AG04449 (cell line): ENCODE measurements at regions not wholly inside any gene's neighbourhood (a gene's known extent, or its start where the extent isn't known, plus 50 kb on each side); places are given as distances from the start of the nearest gene placed in this dataset.
"Not testable (repeated sequence)": the region's sequence is repeated elsewhere in the genome, so short reads cannot be mapped to it uniquely, and the experiment has no call there.

ENCODE experiments used
- CTCF ChIA-PET: fragments of 350-600 bp; formaldehyde crosslinking; extraction: SDS; loops from one replicate; lab custom pipeline; 2021; ENCODE audit warnings: antibody characterized with exemption; lab: Yijun Ruan, JAX
- POLR2A ChIA-PET: fragments of 400-600, 350-600 bp; formaldehyde crosslinking; extraction: SDS; loops from one replicate; lab custom pipeline; 2020; ENCODE audit warnings: antibody characterized with exemption, inconsistent platforms; lab: Yijun Ruan, JAX
- DNase-seq: peaks from one replicate; pipeline ENCODE4 v3.0.0-alpha.2; 2010; ENCODE audit warnings: low read depth, low spot score
- H3K4me3 ChIP-seq: 2 replicates; pipeline ENCODE4 v1.5.1; 2011; ENCODE audit warnings: low read depth, mild to moderate bottlenecking, control low read depth, low read length

DNA sequence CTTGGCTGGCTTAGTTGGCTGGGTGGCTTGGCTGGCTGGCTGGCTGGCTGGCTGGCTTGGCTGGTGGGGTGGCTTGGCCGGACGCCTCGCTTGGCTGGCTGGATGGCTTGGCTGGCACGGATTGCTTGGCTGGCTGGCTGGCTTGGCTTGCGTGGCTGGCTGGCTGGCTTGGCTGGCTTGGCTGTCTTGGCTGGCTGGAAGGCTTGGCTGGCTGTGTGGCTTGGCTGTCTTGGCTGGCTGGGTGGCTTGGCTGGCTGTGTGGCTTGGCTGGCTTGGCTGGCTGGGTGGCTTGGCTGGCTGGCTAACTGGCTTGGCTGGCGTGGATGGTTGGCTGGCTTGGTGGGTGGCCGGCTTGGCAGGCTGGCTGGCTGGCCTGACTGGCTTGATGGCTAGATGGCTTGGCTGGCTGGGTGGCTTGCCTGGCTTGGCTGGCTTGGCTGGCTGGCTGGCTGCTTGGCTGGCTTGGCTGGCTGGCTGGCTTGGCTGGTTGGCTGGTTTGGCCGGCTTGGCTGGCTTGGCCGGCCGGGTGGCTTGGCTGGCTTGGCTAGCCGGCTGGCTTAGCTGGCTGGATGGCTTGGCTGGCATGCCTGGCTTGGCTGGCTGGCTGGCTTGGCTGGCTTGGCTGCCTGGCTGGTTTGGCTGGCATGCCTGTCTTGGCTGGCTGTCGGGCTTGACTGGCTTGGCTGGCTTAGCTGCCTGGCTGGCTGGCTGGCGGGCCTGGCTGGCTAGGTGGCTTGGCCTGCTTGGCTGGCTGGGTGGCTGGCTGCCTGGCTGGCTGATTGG is 2812.7 kb downstream of the RPIA start:
- POLR2A ChIA-PET, H3K4me3 ChIP-seq, CTCF ChIA-PET, DNase-seq: not testable (repeated sequence)

GRCh38 chr2:91508816-91509215 is 2817.3 kb downstream of the RPIA start:
- H3K4me3 ChIP-seq, POLR2A ChIA-PET, DNase-seq, CTCF ChIA-PET: not testable (repeated sequence)

GRCh38 chr2:91509276-91509675 is 2817.8 kb downstream of the RPIA start:
- DNase-seq, POLR2A ChIA-PET, CTCF ChIA-PET, H3K4me3 ChIP-seq: not testable (repeated sequence)

- CTCF ChIA-PET, POLR2A ChIA-PET, H3K4me3 ChIP-seq, DNase-seq: not testable (repeated sequence)
These were observed 2819.7 kb downstream of the RPIA start for GRCh38 chr2:91511166-91511565.

DNA sequence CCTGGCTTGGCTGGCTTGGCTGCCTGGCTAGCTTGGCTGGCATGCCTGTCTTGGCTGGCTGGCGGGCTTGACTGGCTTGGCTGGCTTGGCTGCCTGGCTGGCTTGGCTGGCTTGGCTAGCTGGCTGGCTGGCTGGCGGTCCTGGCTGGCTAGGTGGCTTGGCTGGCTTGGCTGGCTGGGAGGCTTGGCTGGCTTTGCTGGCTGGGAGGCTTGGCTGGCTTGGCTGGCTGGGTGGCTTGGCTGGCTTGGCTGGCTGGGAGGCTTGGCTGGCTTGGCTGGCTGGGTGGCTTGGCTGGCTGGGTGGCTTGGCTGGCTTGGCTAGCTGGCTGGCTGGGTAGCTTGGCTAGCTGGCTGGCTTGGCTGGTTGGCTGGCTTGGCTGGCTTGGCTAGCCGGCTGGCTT is 2824.5 kb downstream of the RPIA start:
- POLR2A ChIA-PET, DNase-seq, CTCF ChIA-PET, H3K4me3 ChIP-seq: not testable (repeated sequence)

DNA sequence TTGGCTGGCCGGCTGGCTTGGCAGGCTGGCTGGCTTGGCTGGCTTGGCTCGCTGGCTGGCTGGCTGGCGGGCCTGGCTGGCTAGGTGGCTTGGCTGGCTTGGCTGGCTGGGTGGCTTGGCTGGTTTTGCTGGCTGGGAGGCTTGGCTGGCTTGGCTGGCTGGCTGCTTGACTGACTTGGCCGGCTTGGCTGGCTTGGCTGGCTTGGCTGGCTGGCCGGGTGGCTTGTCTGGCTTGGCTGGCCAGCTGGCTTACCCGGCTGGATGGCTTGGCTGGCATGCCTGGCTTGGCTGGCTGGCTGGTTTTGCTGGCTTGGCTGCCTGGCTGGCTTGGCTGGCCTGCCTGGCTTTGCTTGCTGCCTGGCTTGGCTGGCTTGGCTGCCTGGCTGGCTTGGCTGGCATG is 2825.2 kb downstream of the RPIA start:
- DNase-seq, POLR2A ChIA-PET, H3K4me3 ChIP-seq, CTCF ChIA-PET: not testable (repeated sequence)

DNA sequence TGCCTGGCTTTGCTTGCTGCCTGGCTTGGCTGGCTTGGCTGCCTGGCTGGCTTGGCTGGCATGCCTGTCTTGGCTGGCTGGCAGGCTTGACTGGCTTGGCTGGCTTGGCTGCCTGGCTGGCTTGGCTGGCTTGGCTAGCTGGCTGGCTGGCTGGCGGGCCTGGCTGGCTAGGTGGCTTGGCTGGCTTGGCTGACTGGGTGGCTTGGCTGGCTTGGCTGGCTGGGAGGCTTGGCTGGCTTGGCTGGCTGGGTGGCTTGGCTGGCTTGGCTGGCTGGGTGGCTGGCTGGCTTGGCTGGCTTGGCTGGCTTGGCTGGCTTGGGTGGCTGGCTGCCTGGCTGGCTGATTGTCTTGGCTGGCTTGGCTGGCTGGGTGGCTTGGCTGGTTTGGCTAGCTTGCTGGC is 2826.4 kb downstream of the RPIA start:
- CTCF ChIA-PET, H3K4me3 ChIP-seq, POLR2A ChIA-PET, DNase-seq: not testable (repeated sequence)

DNA sequence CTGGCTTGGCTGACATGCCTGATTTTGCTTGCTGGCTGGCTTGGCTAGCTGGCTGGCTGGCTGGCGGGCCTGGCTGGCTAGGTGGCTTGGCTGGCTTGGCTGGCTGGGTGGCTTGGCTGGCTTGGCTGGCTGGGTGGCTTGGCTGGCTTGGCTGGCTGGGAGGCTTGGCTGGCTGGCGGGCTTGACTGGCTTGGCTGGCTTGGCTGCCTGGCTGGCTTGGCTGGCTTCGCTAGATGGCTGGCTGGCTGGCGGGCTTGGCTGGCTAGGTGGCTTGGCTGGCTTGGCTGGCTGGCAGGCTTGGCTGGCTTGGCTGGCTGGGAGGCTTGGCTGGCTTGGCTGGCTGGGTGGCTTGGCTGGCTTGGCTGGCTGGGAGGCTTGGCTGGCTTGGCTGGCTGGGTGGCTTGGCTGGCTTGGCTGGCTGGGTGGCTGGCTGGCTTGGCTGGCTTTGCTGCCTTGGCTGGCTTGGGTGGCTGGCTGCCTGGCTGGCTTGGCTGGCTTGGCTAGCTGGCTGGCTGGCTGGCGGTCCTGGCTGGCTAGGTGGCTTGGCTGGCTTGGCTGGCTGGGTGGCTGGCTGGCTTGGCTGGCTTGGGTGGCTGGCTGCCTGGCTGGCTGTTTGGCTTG is 2827.0 kb downstream of the RPIA start:
- DNase-seq, H3K4me3 ChIP-seq, CTCF ChIA-PET, POLR2A ChIA-PET: not testable (repeated sequence)

DNA sequence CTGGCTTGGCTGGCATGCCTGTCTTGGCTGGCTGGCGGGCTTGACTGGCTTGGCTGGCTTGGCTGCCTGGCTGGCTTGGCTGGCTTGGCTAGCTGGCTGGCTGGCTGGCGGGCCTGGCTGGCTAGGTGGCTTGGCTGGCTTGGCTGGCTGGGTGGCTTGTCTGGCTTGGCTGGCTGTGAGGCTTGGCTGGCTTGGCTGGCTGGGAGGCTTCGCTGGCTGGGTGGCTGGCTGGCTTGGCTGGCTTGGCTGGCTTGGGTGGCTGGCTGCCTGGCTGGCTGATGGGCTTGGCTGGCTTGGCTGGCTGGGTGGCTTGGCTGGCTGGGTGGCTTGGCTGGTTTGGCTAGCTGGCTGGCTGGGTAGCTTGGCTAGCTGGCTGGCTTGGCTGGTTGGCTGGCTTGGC is 2827.9 kb downstream of the RPIA start:
- CTCF ChIA-PET, H3K4me3 ChIP-seq, POLR2A ChIA-PET, DNase-seq: not testable (repeated sequence)

DNA sequence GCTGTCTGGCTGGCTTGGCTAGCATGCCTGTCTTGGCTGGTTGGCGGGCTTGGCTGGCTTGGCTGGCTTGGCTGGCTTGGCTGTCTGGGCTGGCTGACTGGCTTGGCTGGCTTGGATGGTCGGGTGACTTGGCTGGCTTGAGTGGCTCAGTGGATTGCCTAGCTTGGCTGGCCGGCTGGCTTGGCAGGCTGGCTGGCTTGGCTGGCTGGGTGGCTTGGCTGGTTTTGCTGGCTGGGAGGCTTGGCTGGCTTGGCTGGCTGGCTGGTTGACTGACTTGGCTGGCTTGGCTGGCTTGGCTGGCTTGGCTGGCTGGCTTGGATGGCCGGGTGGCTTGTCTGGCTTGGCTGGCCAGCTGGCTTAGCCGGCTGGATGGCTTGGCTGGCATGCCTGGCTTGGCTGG is 2828.4 kb downstream of the RPIA start:
- CTCF ChIA-PET, H3K4me3 ChIP-seq, POLR2A ChIA-PET, DNase-seq: not testable (repeated sequence)

DNA sequence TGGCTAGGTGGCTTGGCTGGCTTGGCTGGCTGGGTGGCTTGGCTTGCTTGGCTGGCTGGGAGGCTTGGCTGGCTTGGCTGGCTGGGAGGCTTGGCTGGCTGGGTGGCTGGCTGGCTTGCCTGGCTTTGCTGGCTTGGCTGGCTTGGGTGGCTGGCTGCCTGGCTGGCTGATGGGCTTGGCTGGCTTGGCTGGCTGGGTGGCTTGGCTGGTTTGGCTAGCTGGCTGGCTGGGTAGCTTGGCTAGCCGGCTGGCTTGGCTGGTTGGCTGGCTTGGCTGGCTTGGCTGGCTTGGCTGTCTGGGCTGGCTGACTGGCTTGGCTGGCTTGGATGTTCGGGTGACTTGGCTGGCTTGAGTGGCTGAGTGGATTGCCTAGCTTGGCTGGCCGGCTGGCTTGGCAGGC is 2829.1 kb downstream of the RPIA start:
- CTCF ChIA-PET, DNase-seq, H3K4me3 ChIP-seq, POLR2A ChIA-PET: not testable (repeated sequence)

- DNase-seq, CTCF ChIA-PET, POLR2A ChIA-PET, H3K4me3 ChIP-seq: not testable (repeated sequence)
These were observed 2829.6 kb downstream of the RPIA start for GRCh38 chr2:91520972-91521535.

DNA sequence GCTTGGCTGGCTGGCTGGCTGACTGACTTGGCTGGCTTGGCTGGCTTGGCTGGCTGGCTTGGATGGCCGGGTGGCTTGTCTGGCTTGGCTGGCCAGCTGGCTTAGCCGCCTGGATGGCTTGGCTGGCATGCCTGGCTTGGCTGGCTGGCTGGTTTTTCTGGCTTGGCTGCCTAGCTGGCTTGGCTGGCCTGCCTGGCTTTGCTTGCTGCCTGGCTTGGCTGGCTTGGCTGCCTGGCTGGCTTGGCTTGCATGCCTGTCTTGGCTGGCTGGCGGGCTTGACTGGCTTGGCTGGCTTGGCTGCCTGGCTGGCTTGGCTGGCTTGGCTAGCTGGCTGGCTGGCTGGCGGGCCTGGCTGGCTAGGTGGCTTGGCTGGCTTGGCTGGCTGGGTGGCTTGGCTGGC is 2830.5 kb downstream of the RPIA start:
- H3K4me3 ChIP-seq, CTCF ChIA-PET, DNase-seq, POLR2A ChIA-PET: not testable (repeated sequence)

GRCh38 chr2:91522877-91523276 is 2831.4 kb downstream of the RPIA start:
- H3K4me3 ChIP-seq, CTCF ChIA-PET, POLR2A ChIA-PET, DNase-seq: not testable (repeated sequence)

GRCh38 chr2:91523751-91524150 is 2832.3 kb downstream of the RPIA start:
- CTCF ChIA-PET, POLR2A ChIA-PET, DNase-seq, H3K4me3 ChIP-seq: not testable (repeated sequence)

GRCh38 chr2:91525587-91525986 is 2834.1 kb downstream of the RPIA start:
- DNase-seq, POLR2A ChIA-PET, H3K4me3 ChIP-seq, CTCF ChIA-PET: not testable (repeated sequence)

- POLR2A ChIA-PET, H3K4me3 ChIP-seq, CTCF ChIA-PET, DNase-seq: not testable (repeated sequence)
These were observed 2834.6 kb downstream of the RPIA start for GRCh38 chr2:91526083-91526482.
